ENCODE measurements at regions not wholly inside any gene's neighbourhood (a gene's known extent, or its start where the extent isn't known, plus 50 kb on each side); places are given as distances from the start of the nearest gene placed in this dataset.

DNA sequence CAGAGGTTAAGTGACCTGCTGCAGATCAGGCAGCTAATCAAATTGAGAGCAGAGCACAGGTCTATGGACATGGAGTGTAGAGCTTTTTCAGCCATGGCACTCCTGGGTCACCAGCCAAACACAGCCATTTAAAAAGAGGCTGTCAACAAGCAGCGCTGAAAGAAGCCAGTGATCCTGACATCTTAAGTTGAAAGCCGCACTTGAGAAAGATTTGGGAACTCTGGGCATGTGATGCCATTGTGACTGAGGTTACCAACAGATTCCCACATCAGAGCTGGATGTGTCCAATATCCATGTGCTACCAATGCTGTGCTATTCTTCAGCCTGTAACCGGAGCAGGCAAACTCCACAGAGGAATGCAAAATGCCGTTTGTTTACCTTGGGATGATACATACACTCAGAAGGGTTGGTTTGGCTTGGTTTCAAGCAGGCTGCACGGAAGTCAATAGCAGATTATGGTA, 56.2 kb upstream of the ABLIM1 start:
- TF ChIP-seq, protein P1, sequence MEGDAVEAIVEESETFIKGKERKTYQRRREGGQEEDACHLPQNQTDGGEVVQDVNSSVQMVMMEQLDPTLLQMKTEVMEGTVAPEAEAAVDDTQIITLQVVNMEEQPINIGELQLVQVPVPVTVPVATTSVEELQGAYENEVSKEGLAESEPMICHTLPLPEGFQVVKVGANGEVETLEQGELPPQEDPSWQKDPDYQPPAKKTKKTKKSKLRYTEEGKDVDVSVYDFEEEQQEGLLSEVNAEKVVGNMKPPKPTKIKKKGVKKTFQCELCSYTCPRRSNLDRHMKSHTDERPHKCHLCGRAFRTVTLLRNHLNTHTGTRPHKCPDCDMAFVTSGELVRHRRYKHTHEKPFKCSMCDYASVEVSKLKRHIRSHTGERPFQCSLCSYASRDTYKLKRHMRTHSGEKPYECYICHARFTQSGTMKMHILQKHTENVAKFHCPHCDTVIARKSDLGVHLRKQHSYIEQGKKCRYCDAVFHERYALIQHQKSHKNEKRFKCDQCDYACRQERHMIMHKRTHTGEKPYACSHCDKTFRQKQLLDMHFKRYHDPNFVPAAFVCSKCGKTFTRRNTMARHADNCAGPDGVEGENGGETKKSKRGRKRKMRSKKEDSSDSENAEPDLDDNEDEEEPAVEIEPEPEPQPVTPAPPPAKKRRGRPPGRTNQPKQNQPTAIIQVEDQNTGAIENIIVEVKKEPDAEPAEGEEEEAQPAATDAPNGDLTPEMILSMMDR (IDR thresholded peaks at IDR 0.05 in 4 of 5, conservative IDR thresholded peaks at IDR 0.05 in 1 of 5), result no peak
- TF ChIP-seq POLR2A (IDR thresholded peaks at IDR 0.05), result no peak
